ENCODE measurements at regions not wholly inside any gene's neighbourhood (a gene's known extent, or its start where the extent isn't known, plus 50 kb on each side); places are given as distances from the start of the nearest gene placed in this dataset.

- TF ChIP-seq CTCF (conservative IDR thresholded peaks at IDR 0.05; ENCODE audit: low read length) (no peak), EZH2phosphoT487 (IDR thresholded peaks at IDR 0.05; ENCODE audit: borderline replicate concordance) (no peak)
Observed at GRCh38 chr4:117514391-117515175, 429.2 kb upstream of the TRAM1L1 start.
